ENCODE measurements at regions not wholly inside any gene's neighbourhood (a gene's known extent, or its start where the extent isn't known, plus 50 kb on each side); places are given as distances from the start of the nearest gene placed in this dataset.

GRCh38 chr2:220335591-220335915 lies 708.1 kb downstream of the SLC4A3 start:
- no peaks in the 10 kb centered on the region for H3K79me1 ChIP-seq (ENCODE audit: low read depth, low read length)
- no peak overlapping the region for H2AK5ac ChIP-seq (ENCODE audit: low read depth, low read length)
- peaks cover 0 to 4% of the 10 kb centered on the region in 2 donors for H3K4me1 ChIP-seq (ENCODE audit: control insufficient read depth in 2 of 2, insufficient read depth in 1 of 2, low read depth in 1 of 2, low read length in 2 of 2)
- H3K9me3 ChIP-seq (replicated peaks in 1 of 2; ENCODE audit: control insufficient read depth in 2 of 2, insufficient read depth in 1 of 2, low read depth in 1 of 2, low read length in 2 of 2), result no peaks in the 10 kb centered on the region
- no peak overlapping the region for H3K4me3 ChIP-seq (ENCODE audit: low read length in 2 of 2)
- H4K8ac ChIP-seq (ENCODE audit: low read depth, low read length), result no peak overlapping the region
- H3K9ac ChIP-seq (ENCODE audit: low read depth, low read length, poor library complexity), result no peak overlapping the region
- no CpG with 5 or more reads among the region's 4 CpGs for WGBS, 2 donors (ENCODE audit: extremely low coverage in 2 of 2, insufficient read length in 2 of 2, insufficient replicate concordance in 1 of 2)
- peak overlapping the region; percentile 2 for H2BK5ac ChIP-seq (ENCODE audit: low read length)
- no peak overlapping the region for H3K23ac ChIP-seq (ENCODE audit: low read depth, low read length, poor library complexity)
- no peak overlapping the region for H2BK12ac ChIP-seq (ENCODE audit: low read length)
- H2BK120ac ChIP-seq (ENCODE audit: low read depth, low read length), result no peak overlapping the region
- H3K14ac ChIP-seq (ENCODE audit: low read length), result no peak overlapping the region
- no peak overlapping the region for H3K4me2 ChIP-seq (ENCODE audit: insufficient read depth, low read length, poor library complexity, severe bottlenecking)
- no peak overlapping the region for H3K18ac ChIP-seq (ENCODE audit: low read length)
- no peak for DNase-seq (ENCODE audit: low spot score)
- no peaks in the 10 kb centered on the region for H3K36me3 ChIP-seq (replicated peaks in 1 of 2; ENCODE audit: control insufficient read depth in 2 of 2, insufficient read depth in 2 of 2, low read length in 2 of 2)
- H2BK15ac ChIP-seq (ENCODE audit: low read length), result no peak overlapping the region
- no peaks in the 10 kb centered on the region for H3K27me3 ChIP-seq (ENCODE audit: control insufficient read depth in 3 of 3, insufficient read depth in 3 of 3, low read depth in 1 of 3, low read length in 3 of 3)
- H4K91ac ChIP-seq (ENCODE audit: low read depth, low read length, poor library complexity), result no peak overlapping the region
- H2AFZ ChIP-seq (ENCODE audit: low read length), result no peak overlapping the region
- no peak overlapping the region for H3K4ac ChIP-seq (ENCODE audit: low read length)
- H3K27ac ChIP-seq (replicated peaks; ENCODE audit: low read length), result no peak overlapping the region

- Histone ChIP-seq H2BK120ac (ENCODE audit: low read depth, low read length) (no peak overlapping the region), H3K4ac (ENCODE audit: low read length) (no peak overlapping the region), H2AFZ (ENCODE audit: low read length) (no peak overlapping the region)
Measured at GRCh38 chr2:220336771-220337170, 709.3 kb downstream of the SLC4A3 start.

GRCh38 chr2:220337611-220338440 lies 710.4 kb downstream of the SLC4A3 start:
- H2BK5ac ChIP-seq (ENCODE audit: low read length), result no peak overlapping the region
- H3K27me3 ChIP-seq (ENCODE audit: control insufficient read depth in 3 of 3, insufficient read depth in 3 of 3, low read depth in 1 of 3, low read length in 3 of 3), result no peaks in the 10 kb centered on the region
- H3K23ac ChIP-seq (ENCODE audit: low read depth, low read length, poor library complexity), result no peak overlapping the region
- no peak overlapping the region for H4K91ac ChIP-seq (ENCODE audit: low read depth, low read length, poor library complexity)
- no peak overlapping the region for H4K8ac ChIP-seq (ENCODE audit: low read depth, low read length)
- H3K4me1 ChIP-seq (ENCODE audit: control insufficient read depth in 2 of 2, insufficient read depth in 1 of 2, low read depth in 1 of 2, low read length in 2 of 2), result peaks cover 0 to 4% of the 10 kb centered on the region in 2 donors
- H2BK12ac ChIP-seq (ENCODE audit: low read length), result no peak overlapping the region
- no peak overlapping the region for H2AK5ac ChIP-seq (ENCODE audit: low read depth, low read length)
- no peak overlapping the region for H2BK120ac ChIP-seq (ENCODE audit: low read depth, low read length)
- H2BK15ac ChIP-seq (ENCODE audit: low read length), result no peak overlapping the region
- no peaks in the 10 kb centered on the region for H3K9me3 ChIP-seq (replicated peaks in 1 of 2; ENCODE audit: control insufficient read depth in 2 of 2, insufficient read depth in 1 of 2, low read depth in 1 of 2, low read length in 2 of 2)
- no peaks in the 10 kb centered on the region for H3K36me3 ChIP-seq (replicated peaks in 1 of 2; ENCODE audit: control insufficient read depth in 2 of 2, insufficient read depth in 2 of 2, low read length in 2 of 2)
- no peak overlapping the region for H3K4ac ChIP-seq (ENCODE audit: low read length)
- H3K18ac ChIP-seq (ENCODE audit: low read length), result no peak overlapping the region
- no peak overlapping the region for H2AFZ ChIP-seq (ENCODE audit: low read length)
- no peak overlapping the region for H3K14ac ChIP-seq (ENCODE audit: low read length)
- no peak for DNase-seq (ENCODE audit: low spot score)
- H3K27ac ChIP-seq (replicated peaks; ENCODE audit: low read length), result no peak overlapping the region
- H3K4me2 ChIP-seq (ENCODE audit: insufficient read depth, low read length, poor library complexity, severe bottlenecking), result no peak overlapping the region
- no peaks in the 10 kb centered on the region for H3K79me1 ChIP-seq (ENCODE audit: low read depth, low read length)
- H3K9ac ChIP-seq (ENCODE audit: low read depth, low read length, poor library complexity), result no peak overlapping the region
- H3K4me3 ChIP-seq (ENCODE audit: low read length in 2 of 2), result no peak overlapping the region
- WGBS, 2 donors (ENCODE audit: extremely low coverage in 2 of 2, insufficient read length in 2 of 2, insufficient replicate concordance in 1 of 2), result no CpG with 5 or more reads among the region's 2 CpGs

More at GRCh38 chr2:220336771-220337170, 709.3 kb downstream of the SLC4A3 start:
- no CpG with 5 or more reads among the region's 2 CpGs for WGBS, 2 donors (ENCODE audit: extremely low coverage in 2 of 2, insufficient read length in 2 of 2, insufficient replicate concordance in 1 of 2)
- Histone ChIP-seq H4K91ac (ENCODE audit: low read depth, low read length, poor library complexity) (no peak overlapping the region), H3K4me2 (ENCODE audit: insufficient read depth, low read length, poor library complexity, severe bottlenecking) (no peak overlapping the region), H3K18ac (ENCODE audit: low read length) (no peak overlapping the region), H3K79me1 (ENCODE audit: low read depth, low read length) (no peaks in the 10 kb centered on the region), H3K23ac (ENCODE audit: low read depth, low read length, poor library complexity) (no peak overlapping the region), H2BK15ac (ENCODE audit: low read length) (no peak overlapping the region), H2AK5ac (ENCODE audit: low read depth, low read length) (no peak overlapping the region), H3K36me3 (replicated peaks in 1 of 2; ENCODE audit: control insufficient read depth in 2 of 2, insufficient read depth in 2 of 2, low read length in 2 of 2) (no peaks in the 10 kb centered on the region), H3K9ac (ENCODE audit: low read depth, low read length, poor library complexity) (no peak overlapping the region), H3K4me1 (ENCODE audit: control insufficient read depth in 2 of 2, insufficient read depth in 1 of 2, low read depth in 1 of 2, low read length in 2 of 2) (peaks cover 0 to 4% of the 10 kb centered on the region in 2 donors), H3K4me3 (ENCODE audit: low read length in 2 of 2) (no peak overlapping the region), H4K8ac (ENCODE audit: low read depth, low read length) (no peak overlapping the region), H2BK5ac (ENCODE audit: low read length) (no peak overlapping the region), H2BK12ac (ENCODE audit: low read length) (no peak overlapping the region), H3K27me3 (ENCODE audit: control insufficient read depth in 3 of 3, insufficient read depth in 3 of 3, low read depth in 1 of 3, low read length in 3 of 3) (no peaks in the 10 kb centered on the region), H3K27ac (replicated peaks; ENCODE audit: low read length) (no peak overlapping the region), H3K9me3 (replicated peaks in 1 of 2; ENCODE audit: control insufficient read depth in 2 of 2, insufficient read depth in 1 of 2, low read depth in 1 of 2, low read length in 2 of 2) (no peaks in the 10 kb centered on the region), H3K14ac (ENCODE audit: low read length) (no peak overlapping the region)
- DNase-seq (ENCODE audit: low spot score), result no peak

GRCh38 chr2:220341014-220341413 lies 713.6 kb downstream of the SLC4A3 start:
- WGBS, 2 donors (ENCODE audit: extremely low coverage in 2 of 2, insufficient read length in 2 of 2, insufficient replicate concordance in 1 of 2), result no CpG with 5 or more reads among the region's 3 CpGs
- Histone ChIP-seq H4K8ac (ENCODE audit: low read depth, low read length) (no peak overlapping the region), H3K27me3 (ENCODE audit: control insufficient read depth in 3 of 3, insufficient read depth in 3 of 3, low read depth in 1 of 3, low read length in 3 of 3) (no peaks in the 10 kb centered on the region), H3K4ac (ENCODE audit: low read length) (no peak overlapping the region), H3K18ac (ENCODE audit: low read length) (no peak overlapping the region), H3K4me3 (ENCODE audit: low read length in 2 of 2) (no peak overlapping the region), H2BK15ac (ENCODE audit: low read length) (no peak overlapping the region), H2AK5ac (ENCODE audit: low read depth, low read length) (no peak overlapping the region), H3K4me2 (ENCODE audit: insufficient read depth, low read length, poor library complexity, severe bottlenecking) (no peak overlapping the region), H3K9ac (ENCODE audit: low read depth, low read length, poor library complexity) (no peak overlapping the region), H3K14ac (ENCODE audit: low read length) (no peak overlapping the region), H3K9me3 (replicated peaks in 1 of 2; ENCODE audit: control insufficient read depth in 2 of 2, insufficient read depth in 1 of 2, low read depth in 1 of 2, low read length in 2 of 2) (no peaks in the 10 kb centered on the region), H4K91ac (ENCODE audit: low read depth, low read length, poor library complexity) (no peak overlapping the region), H3K36me3 (replicated peaks in 1 of 2; ENCODE audit: control insufficient read depth in 2 of 2, insufficient read depth in 2 of 2, low read length in 2 of 2) (no peaks in the 10 kb centered on the region), H2BK120ac (ENCODE audit: low read depth, low read length) (no peak overlapping the region), H3K79me1 (ENCODE audit: low read depth, low read length) (no peaks in the 10 kb centered on the region), H2BK5ac (ENCODE audit: low read length) (no peak overlapping the region), H2AFZ (ENCODE audit: low read length) (no peak overlapping the region), H3K27ac (replicated peaks; ENCODE audit: low read length) (no peak overlapping the region), H3K23ac (ENCODE audit: low read depth, low read length, poor library complexity) (no peak overlapping the region), H2BK12ac (ENCODE audit: low read length) (no peak overlapping the region), H3K4me1 (ENCODE audit: control insufficient read depth in 2 of 2, insufficient read depth in 1 of 2, low read depth in 1 of 2, low read length in 2 of 2) (no peaks in the 10 kb centered on the region)
- DNase-seq (ENCODE audit: low spot score), result no peak

Data from neuronal stem cell (in vitro differentiated cells).